ENCODE measurements at regions not wholly inside any gene's neighbourhood (a gene's known extent, or its start where the extent isn't known, plus 50 kb on each side); places are given as distances from the start of the nearest gene placed in this dataset.

DNA sequence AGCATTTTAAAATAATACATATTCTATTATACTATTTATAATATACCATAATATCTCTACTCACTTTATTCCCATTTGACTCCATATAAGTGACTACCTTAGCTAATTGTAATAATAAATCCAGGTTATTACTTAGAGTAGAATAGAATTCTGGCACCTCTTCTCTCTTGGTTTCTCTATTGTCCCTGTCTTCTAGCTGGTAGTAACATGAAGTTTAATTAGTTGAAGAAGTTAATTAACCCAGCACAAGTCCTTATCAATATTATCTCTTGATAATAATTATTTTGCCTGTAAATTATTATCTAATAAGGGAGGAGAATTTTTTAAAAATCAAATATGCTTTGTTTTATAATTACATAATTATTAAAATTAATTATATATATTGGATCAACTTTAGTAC is 1571.2 kb upstream of the PRR20A start:
- Mint-ChIP-seq H3K27me3 (no peaks in the 10 kb centered on the region), H3K36me3 (no peaks in the 10 kb centered on the region), H3K9me3 (peaks cover 0 to 11% (median 5%) of the 10 kb centered on the region in 7 donors), H3K27ac (no peak overlapping the region), H3K4me1 (no peaks in the 10 kb centered on the region), H3K4me3 (no peak overlapping the region)
- H3K27me3 ChIP-seq (ENCODE audit: control insufficient read depth, insufficient read depth, low read length) = no peaks in the 10 kb centered on the region
- no peak overlapping the region for H3K4me3 ChIP-seq (ENCODE audit: low read depth, low read length)
- no peaks in the 10 kb centered on the region for H3K36me3 ChIP-seq (ENCODE audit: control insufficient read depth, insufficient read depth, low read length)
- H3K9me3 ChIP-seq (ENCODE audit: control insufficient read depth in 2 of 2, low read length in 2 of 2) = peaks cover 0 to 3% of the 10 kb centered on the region in 2 experiments
- H3K4me1 ChIP-seq (ENCODE audit: control insufficient read depth, insufficient read depth, low read length, poor library complexity, severe bottlenecking) = no peaks in the 10 kb centered on the region
- H3K27ac ChIP-seq (ENCODE audit: insufficient read depth, low read length, poor library complexity, severe bottlenecking) = no peak overlapping the region
- ATAC-seq (ENCODE audit: low read depth in 2 of 2) = no peak
- no peak for DNase-seq

DNA sequence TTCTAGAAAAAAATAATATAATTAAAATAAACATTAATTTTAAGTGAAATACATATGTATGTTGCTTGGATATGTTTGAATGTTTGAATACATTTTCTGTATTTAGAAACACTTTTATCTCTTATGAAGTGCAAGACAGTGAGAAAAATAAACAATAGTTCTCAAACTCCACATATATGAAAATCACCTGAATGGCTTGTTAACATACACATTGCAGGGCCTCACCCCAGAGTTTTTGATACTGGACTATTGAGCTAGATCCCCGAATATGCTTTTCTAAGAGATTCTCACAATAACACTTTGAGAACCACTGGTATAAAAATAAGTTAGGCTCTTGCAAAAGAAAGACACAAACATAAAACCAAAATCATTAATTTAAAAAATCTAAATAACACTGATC is 1570.3 kb upstream of the PRR20A start:
- Histone ChIP-seq H3K9me3 (ENCODE audit: control insufficient read depth in 2 of 2, low read length in 2 of 2) (peaks cover 0 to 3% of the 10 kb centered on the region in 2 experiments), H3K4me1 (ENCODE audit: control insufficient read depth, insufficient read depth, low read length, poor library complexity, severe bottlenecking) (no peaks in the 10 kb centered on the region), H3K27me3 (ENCODE audit: control insufficient read depth, insufficient read depth, low read length) (no peaks in the 10 kb centered on the region), H3K36me3 (ENCODE audit: control insufficient read depth, insufficient read depth, low read length) (no peaks in the 10 kb centered on the region), H3K27ac (ENCODE audit: insufficient read depth, low read length, poor library complexity, severe bottlenecking) (no peak overlapping the region), H3K4me3 (ENCODE audit: low read depth, low read length) (no peak overlapping the region)
- ATAC-seq (ENCODE audit: low read depth in 2 of 2) (no peak), DNase-seq (no peak)
- Mint-ChIP-seq H3K9me3 (peaks cover 0 to 11% (median 4%) of the 10 kb centered on the region in 7 donors), H3K4me1 (no peaks in the 10 kb centered on the region), H3K27ac (no peak overlapping the region), H3K27me3 (no peaks in the 10 kb centered on the region), H3K4me3 (no peak overlapping the region), H3K36me3 (no peaks in the 10 kb centered on the region)

DNA sequence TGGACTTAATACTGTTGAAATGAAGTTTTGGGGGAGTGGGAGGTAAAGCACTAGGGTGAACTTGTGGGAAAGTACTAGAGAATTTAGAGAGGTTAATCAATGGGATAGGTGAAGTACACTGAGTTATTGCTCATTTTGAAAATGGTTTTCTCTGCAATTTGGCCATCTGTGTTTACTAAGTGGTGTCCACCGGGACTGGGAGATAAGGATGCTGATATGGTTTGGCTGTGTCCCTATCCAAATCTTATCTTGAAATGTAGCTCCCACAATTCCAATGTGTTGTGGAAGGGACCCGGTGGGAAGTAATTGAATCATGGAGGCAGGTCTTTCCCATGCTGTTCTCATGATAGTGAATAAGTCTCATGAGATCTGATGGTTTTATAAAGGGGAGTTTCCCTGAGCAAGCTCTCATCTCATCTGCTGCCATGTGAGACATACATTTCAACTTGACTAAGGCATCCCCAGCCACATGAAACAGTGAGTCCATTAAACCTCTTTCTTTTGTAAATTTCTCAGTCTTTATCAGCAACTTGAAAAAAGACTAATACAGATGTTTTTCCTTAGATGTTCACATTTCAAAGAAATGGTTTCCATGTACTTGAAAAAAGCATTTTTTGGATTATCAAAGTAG is 1569.4 kb upstream of the PRR20A start:
- no peaks in the 10 kb centered on the region for H3K36me3 Mint-ChIP-seq
- DNase-seq = no peak
- Histone ChIP-seq H3K4me1 (ENCODE audit: control insufficient read depth, insufficient read depth, low read length, poor library complexity, severe bottlenecking) (no peaks in the 10 kb centered on the region), H3K9me3 (ENCODE audit: control insufficient read depth in 2 of 2, low read length in 2 of 2) (peaks cover 3% of the 10 kb centered on the region in 2 experiments), H3K27me3 (ENCODE audit: control insufficient read depth, insufficient read depth, low read length) (no peaks in the 10 kb centered on the region), H3K27ac (ENCODE audit: insufficient read depth, low read length, poor library complexity, severe bottlenecking) (no peak overlapping the region), H3K4me3 (ENCODE audit: low read depth, low read length) (no peak overlapping the region), H3K36me3 (ENCODE audit: control insufficient read depth, insufficient read depth, low read length) (no peaks in the 10 kb centered on the region)
- H3K9me3 Mint-ChIP-seq = peaks cover 0 to 13% (median 9%) of the 10 kb centered on the region in 7 donors
- no peak overlapping the region for H3K4me3 Mint-ChIP-seq
- H3K4me1 Mint-ChIP-seq = no peaks in the 10 kb centered on the region
- no peaks in the 10 kb centered on the region for H3K27me3 Mint-ChIP-seq
- no peak for ATAC-seq (ENCODE audit: low read depth in 2 of 2)
- no peak overlapping the region for H3K27ac Mint-ChIP-seq

DNA sequence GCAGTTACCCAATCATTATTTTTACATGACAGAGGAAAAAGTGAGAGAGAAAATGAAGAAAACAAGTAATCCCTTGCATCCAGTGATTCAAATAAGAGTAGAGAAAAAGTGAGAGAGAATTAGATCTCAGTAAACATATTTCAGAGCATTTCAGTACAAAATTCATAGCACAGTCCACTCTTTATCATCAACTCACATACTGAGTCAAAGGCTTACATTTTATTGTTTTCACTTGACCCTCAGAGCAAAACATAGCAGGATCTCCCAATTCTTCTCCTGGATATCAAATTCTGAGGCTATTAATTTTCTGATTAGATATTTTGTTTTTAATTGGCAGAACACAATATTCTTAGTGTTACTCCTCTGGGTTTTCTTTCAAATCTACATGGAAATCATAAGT is 1568.3 kb upstream of the PRR20A start:
- DNase-seq (no peak), ATAC-seq (ENCODE audit: low read depth in 2 of 2) (no peak)
- Mint-ChIP-seq H3K4me3 (no peak overlapping the region), H3K9me3 (peaks cover 0 to 11% (median 6%) of the 10 kb centered on the region in 7 donors), H3K4me1 (no peaks in the 10 kb centered on the region), H3K27me3 (no peaks in the 10 kb centered on the region), H3K36me3 (no peaks in the 10 kb centered on the region), H3K27ac (no peak overlapping the region)
- H3K9me3 ChIP-seq (ENCODE audit: control insufficient read depth in 2 of 2, low read length in 2 of 2) = peaks cover 0 to 11% of the 10 kb centered on the region in 2 experiments
- H3K27ac ChIP-seq (ENCODE audit: insufficient read depth, low read length, poor library complexity, severe bottlenecking) = no peak overlapping the region
- no peaks in the 10 kb centered on the region for H3K36me3 ChIP-seq (ENCODE audit: control insufficient read depth, insufficient read depth, low read length)
- H3K4me3 ChIP-seq (ENCODE audit: low read depth, low read length) = no peak overlapping the region
- H3K4me1 ChIP-seq (ENCODE audit: control insufficient read depth, insufficient read depth, low read length, poor library complexity, severe bottlenecking) = no peaks in the 10 kb centered on the region
- no peaks in the 10 kb centered on the region for H3K27me3 ChIP-seq (ENCODE audit: control insufficient read depth, insufficient read depth, low read length)

DNA sequence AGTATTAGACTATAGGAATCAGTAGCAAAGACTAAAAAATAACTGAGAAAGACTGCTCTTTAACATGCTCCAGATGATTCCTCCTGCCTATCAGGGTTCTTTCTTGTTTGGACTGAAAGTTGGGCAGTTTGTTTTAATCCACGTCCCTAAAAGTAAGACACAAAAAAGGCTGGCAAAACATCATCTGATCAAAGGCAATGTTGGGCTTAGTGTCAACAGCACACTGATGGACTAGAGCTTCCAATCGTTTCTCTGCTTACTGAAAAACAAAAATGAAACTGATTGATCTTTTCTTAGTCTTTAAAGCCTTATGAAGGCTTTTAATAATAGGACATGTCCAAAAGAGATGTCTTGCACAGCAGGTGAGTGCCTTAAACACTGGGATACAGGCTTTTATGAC is 1567.9 kb upstream of the PRR20A start:
- Mint-ChIP-seq H3K36me3 (no peaks in the 10 kb centered on the region), H3K9me3 (peaks cover 0 to 16% (median 9%) of the 10 kb centered on the region in 7 donors), H3K4me3 (no peak overlapping the region), H3K27me3 (no peaks in the 10 kb centered on the region), H3K27ac (no peak overlapping the region), H3K4me1 (no peaks in the 10 kb centered on the region)
- H3K27me3 ChIP-seq (ENCODE audit: control insufficient read depth, insufficient read depth, low read length) = no peaks in the 10 kb centered on the region
- H3K4me3 ChIP-seq (ENCODE audit: low read depth, low read length) = no peak overlapping the region
- H3K36me3 ChIP-seq (ENCODE audit: control insufficient read depth, insufficient read depth, low read length) = no peaks in the 10 kb centered on the region
- DNase-seq = no peak
- H3K4me1 ChIP-seq (ENCODE audit: control insufficient read depth, insufficient read depth, low read length, poor library complexity, severe bottlenecking) = no peaks in the 10 kb centered on the region
- ATAC-seq (ENCODE audit: low read depth in 2 of 2) = no peak
- peaks cover 0 to 15% of the 10 kb centered on the region in 2 experiments for H3K9me3 ChIP-seq (ENCODE audit: control insufficient read depth in 2 of 2, low read length in 2 of 2)
- no peak overlapping the region for H3K27ac ChIP-seq (ENCODE audit: insufficient read depth, low read length, poor library complexity, severe bottlenecking)

DNA sequence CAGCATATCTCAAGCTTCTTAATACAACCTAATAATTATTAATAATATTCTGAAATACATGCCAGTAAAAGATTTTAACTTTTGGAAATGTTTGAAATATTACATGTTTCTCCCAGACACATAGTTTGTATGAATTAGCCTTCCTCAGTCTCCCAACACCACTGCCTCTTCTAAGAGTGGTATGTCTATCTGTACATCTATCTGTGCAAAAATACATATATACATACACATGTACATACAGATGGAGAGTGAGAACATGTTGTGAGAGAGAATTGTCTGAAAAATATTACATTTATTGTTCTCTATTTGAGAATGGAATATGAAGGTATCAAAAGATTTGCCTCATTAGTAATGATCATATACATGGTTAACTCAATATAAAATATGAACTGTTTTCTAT is 1567.2 kb upstream of the PRR20A start:
- Histone ChIP-seq H3K4me3 (ENCODE audit: low read depth, low read length) (no peak overlapping the region), H3K9me3 (ENCODE audit: control insufficient read depth in 2 of 2, low read length in 2 of 2) (peaks cover 0 to 16% of the 10 kb centered on the region in 2 experiments), H3K27me3 (ENCODE audit: control insufficient read depth, insufficient read depth, low read length) (no peaks in the 10 kb centered on the region), H3K27ac (ENCODE audit: insufficient read depth, low read length, poor library complexity, severe bottlenecking) (no peak overlapping the region), H3K36me3 (ENCODE audit: control insufficient read depth, insufficient read depth, low read length) (no peaks in the 10 kb centered on the region), H3K4me1 (ENCODE audit: control insufficient read depth, insufficient read depth, low read length, poor library complexity, severe bottlenecking) (no peaks in the 10 kb centered on the region)
- ATAC-seq (ENCODE audit: low read depth in 2 of 2) (no peak), DNase-seq (no peak)
- Mint-ChIP-seq H3K9me3 (peaks cover 0 to 20% (median 7%) of the 10 kb centered on the region in 7 donors), H3K36me3 (no peaks in the 10 kb centered on the region), H3K27me3 (no peaks in the 10 kb centered on the region), H3K4me3 (no peak overlapping the region), H3K27ac (no peak overlapping the region), H3K4me1 (no peaks in the 10 kb centered on the region)

DNA sequence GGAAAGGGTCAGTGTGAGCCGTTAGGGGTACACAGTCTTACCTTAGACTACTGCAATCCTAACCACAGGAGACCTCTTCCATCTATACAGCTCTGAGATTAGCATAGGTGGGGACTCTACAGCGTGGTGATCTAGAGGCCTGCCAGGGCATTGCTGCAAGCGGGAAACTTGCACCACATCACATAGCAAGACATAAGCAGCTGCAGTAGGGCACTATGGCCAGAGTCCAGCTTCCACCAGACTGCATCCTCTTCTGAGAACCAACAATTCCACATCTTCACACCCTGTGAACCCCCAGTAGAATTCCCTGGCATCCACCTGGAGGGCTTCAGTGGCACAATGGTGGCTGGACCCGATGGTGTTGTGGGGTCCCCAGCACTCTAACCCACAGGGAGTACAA is 1564.3 kb upstream of the PRR20A start:
- H3K4me1 Mint-ChIP-seq = no peaks in the 10 kb centered on the region
- Histone ChIP-seq H3K27me3 (ENCODE audit: control insufficient read depth, insufficient read depth, low read length) (no peaks in the 10 kb centered on the region), H3K4me3 (ENCODE audit: low read depth, low read length) (no peak overlapping the region), H3K36me3 (ENCODE audit: control insufficient read depth, insufficient read depth, low read length) (no peaks in the 10 kb centered on the region), H3K27ac (ENCODE audit: insufficient read depth, low read length, poor library complexity, severe bottlenecking) (no peak overlapping the region), H3K4me1 (ENCODE audit: control insufficient read depth, insufficient read depth, low read length, poor library complexity, severe bottlenecking) (no peaks in the 10 kb centered on the region), H3K9me3 (ENCODE audit: control insufficient read depth in 2 of 2, low read length in 2 of 2) (peaks cover 0 to 16% of the 10 kb centered on the region in 2 experiments)
- peaks cover 0 to 21% (median 8%) of the 10 kb centered on the region in 7 donors for H3K9me3 Mint-ChIP-seq
- no peaks in the 10 kb centered on the region for H3K27me3 Mint-ChIP-seq
- DNase-seq = no peak
- H3K36me3 Mint-ChIP-seq = no peaks in the 10 kb centered on the region
- ATAC-seq (ENCODE audit: low read depth in 2 of 2) = no peak
- H3K27ac Mint-ChIP-seq = no peak overlapping the region
- no peak overlapping the region for H3K4me3 Mint-ChIP-seq

DNA sequence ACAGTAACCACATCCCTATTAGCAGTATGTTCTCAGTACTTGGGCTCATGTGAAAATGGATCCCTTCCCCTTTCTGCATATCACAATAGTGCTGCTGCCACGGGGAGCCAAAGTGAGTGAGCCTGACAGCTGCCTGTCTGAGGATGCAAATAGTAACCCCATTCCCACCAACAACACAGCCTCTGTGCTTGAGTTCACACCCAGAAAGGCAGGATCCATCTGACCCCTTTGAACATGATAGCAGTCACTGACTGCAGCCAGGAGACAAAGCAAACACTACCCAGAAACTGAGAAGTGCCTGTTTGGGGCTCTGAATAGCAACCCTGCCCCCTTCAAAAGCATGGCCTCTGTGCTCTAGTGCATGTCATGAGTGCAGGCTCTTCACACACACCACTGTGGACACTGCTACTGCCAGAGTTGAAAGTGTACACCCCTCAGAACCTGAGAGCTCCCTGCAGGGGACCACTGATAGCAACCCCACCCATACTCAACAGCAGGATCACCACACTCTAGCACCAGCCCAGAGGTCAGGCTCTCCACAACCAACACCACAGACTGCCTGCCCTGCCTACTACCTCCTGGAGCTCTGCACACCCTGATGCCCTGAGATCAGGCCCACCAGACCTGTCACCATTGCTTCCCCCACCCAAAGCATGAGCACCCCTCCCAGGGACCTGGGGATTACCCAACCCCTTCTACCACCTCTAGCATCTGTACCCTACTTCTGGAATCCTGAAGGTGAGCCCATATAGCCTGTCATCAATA is 1563.5 kb upstream of the PRR20A start:
- H3K36me3 ChIP-seq (ENCODE audit: control insufficient read depth, insufficient read depth, low read length) = no peaks in the 10 kb centered on the region
- H3K4me1 ChIP-seq (ENCODE audit: control insufficient read depth, insufficient read depth, low read length, poor library complexity, severe bottlenecking) = no peaks in the 10 kb centered on the region
- no peak for DNase-seq
- H3K27me3 ChIP-seq (ENCODE audit: control insufficient read depth, insufficient read depth, low read length) = no peaks in the 10 kb centered on the region
- peaks cover 0 to 16% of the 10 kb centered on the region in 2 experiments for H3K9me3 ChIP-seq (ENCODE audit: control insufficient read depth in 2 of 2, low read length in 2 of 2)
- Mint-ChIP-seq H3K4me1 (no peaks in the 10 kb centered on the region), H3K27ac (no peak overlapping the region), H3K27me3 (no peaks in the 10 kb centered on the region), H3K9me3 (peaks cover 0 to 23% (median 8%) of the 10 kb centered on the region in 7 donors), H3K4me3 (no peak overlapping the region), H3K36me3 (no peaks in the 10 kb centered on the region)
- no peak overlapping the region for H3K4me3 ChIP-seq (ENCODE audit: low read depth, low read length)
- H3K27ac ChIP-seq (ENCODE audit: insufficient read depth, low read length, poor library complexity, severe bottlenecking) = no peak overlapping the region
- no peak for ATAC-seq (ENCODE audit: low read depth in 2 of 2)
